GM12878 (cell line): ENCODE measurements at regions not wholly inside any gene's neighbourhood (a gene's known extent, or its start where the extent isn't known, plus 50 kb on each side); places are given as distances from the start of the nearest gene placed in this dataset.

Experiments used
- ATAC-seq: fragments of 200-7000 bp; cut with Tn5 transposase; 3 replicates; pipeline ENCODE4 v1.9.1; 2020; ENCODE audit warnings: mild to moderate bottlenecking, moderate library complexity
- BruUV-seq: library from RNA; stranded (reverse); fragments of 400-500 nt; replicated peaks from 2 replicates; lab custom pipeline; 2021; lab: Mats Ljungman, UMichigan
- CTCF ChIA-PET: fragments of 300-600 bp; sonication (Branson Sonifier 250); formaldehyde crosslinking; extraction: SDS; loops from one replicate; lab custom pipeline; 2021; ENCODE audit warnings: inconsistent platforms; lab: Yijun Ruan, JAX
- POLR2A ChIA-PET: fragments of 350-600 bp; formaldehyde crosslinking; extraction: SDS; loops from one replicate; lab custom pipeline; 2021; ENCODE audit warnings: inconsistent platforms; lab: Charles Lee
- RAD21 ChIA-PET: fragments of 300-600 bp; sonication (Branson Sonifier 250); formaldehyde crosslinking; loops from one replicate; lab custom pipeline; 2023; ENCODE audit warnings: antibody characterized with exemption; ENCODE audit not compliant: unreplicated experiment; lab: Charles Lee
- SMC1A ChIA-PET: fragments of 300-600 bp; sonication (Branson Sonifier 250); formaldehyde crosslinking; loops from one replicate; lab custom pipeline; 2023; ENCODE audit not compliant: unreplicated experiment, uncharacterized antibody; lab: Charles Lee
- DNase-seq: peaks from one replicate; pipeline ENCODE4 v3.0.0-alpha.2; 2011; ENCODE audit warnings: low read depth, low spot score
- FAIRE-seq: peaks from 3 replicates; lab custom pipeline; 2011; peaks lifted over from hg19 to GRCh38; lab: Jason Lieb, UNC
- H2AFZ ChIP-seq: 2 replicates; pipeline ENCODE4 v1.6.0; 2011; ENCODE audit warnings: low read depth, low read length, control low read depth; ENCODE audit not compliant: control insufficient read depth
- H3K27ac ChIP-seq: 2 replicates; pipeline ENCODE4 v1.5.1; 2011; ENCODE audit warnings: control low read depth; ENCODE audit not compliant: control insufficient read depth, insufficient read depth
- H3K27me3 ChIP-seq, 2 experiments: replicated peaks in 1 of 2; 2 replicates each; pipeline versions ENCODE4 v1.6.0 to v1.6.1; 2011; ENCODE audit warnings: low read length in 1 of 2; ENCODE audit not compliant: control insufficient read depth in 2 of 2, insufficient read depth in 2 of 2
- H3K36me3 ChIP-seq, 2 experiments: 2 replicates each; pipeline ENCODE4 v1.5.1; 2011; ENCODE audit warnings: low read length in 1 of 2; ENCODE audit not compliant: control insufficient read depth in 2 of 2, insufficient read depth in 2 of 2
- H3K4me1 ChIP-seq: 2 replicates; pipeline ENCODE4 v1.6.1; 2011; ENCODE audit warnings: mild to moderate bottlenecking, low read length, moderate library complexity, mixed read lengths; ENCODE audit not compliant: control insufficient read depth, insufficient read depth
- H3K4me2 ChIP-seq: 2 replicates; pipeline ENCODE4 v1.6.0; 2011; ENCODE audit warnings: control low read depth; ENCODE audit not compliant: control insufficient read depth, insufficient read depth
- H3K4me3 ChIP-seq: fragments of 200-600 bp; sonication (generic); 2 replicates; pipeline ENCODE4 v1.5.1; 2016
- H3K79me2 ChIP-seq: 2 replicates; pipeline ENCODE4 v1.6.0; 2011; ENCODE audit warnings: low read length; ENCODE audit not compliant: control insufficient read depth, insufficient read depth
- H3K9ac ChIP-seq: 2 replicates; pipeline ENCODE4 v1.8.0; 2011; ENCODE audit warnings: low read length, control low read depth, mixed read lengths; ENCODE audit not compliant: control insufficient read depth, insufficient read depth
- H3K9me3 ChIP-seq: replicated peaks from 3 replicates; pipeline ENCODE4 v1.5.1; 2011; ENCODE audit warnings: mild to moderate bottlenecking, low read length; ENCODE audit not compliant: control insufficient read depth, insufficient read depth
- H4K20me1 ChIP-seq: 2 replicates; pipeline ENCODE4 v1.6.0; 2011; ENCODE audit not compliant: control insufficient read depth, insufficient read depth
- GABPA ChIP-seq: IDR thresholded peaks from 2 replicates; pipeline ENCODE4 v1.6.1; 2014; ENCODE audit warnings: antibody characterized with exemption, low read depth, mild to moderate bottlenecking, inconsistent platforms
- HDAC6 ChIP-seq: fragments of 200-600 bp; sonication (generic); IDR thresholded peaks from one replicate; pipeline ENCODE4 v1.8.0; 2017; ENCODE audit warnings: antibody characterized with exemption; ENCODE audit not compliant: unreplicated experiment
- NFIC ChIP-seq: IDR thresholded peaks from 2 replicates; pipeline ENCODE4 v1.6.1; 2012; ENCODE audit warnings: low read depth, mild to moderate bottlenecking, inconsistent platforms, low read length, moderate library complexity
- PKNOX1 ChIP-seq: fragments of 450-650 bp; IDR thresholded peaks from 2 replicates; pipeline ENCODE4 v1.6.1; 2016; ENCODE audit warnings: mild to moderate bottlenecking
- RFX5 ChIP-seq: IDR thresholded peaks from 2 replicates; pipeline ENCODE4 v1.6.1; 2011; ENCODE audit warnings: low read depth, low read length, improper control_type of control experiment
- SPI1 ChIP-seq: IDR thresholded peaks from 2 replicates; pipeline ENCODE4 v1.6.1; 2011; ENCODE audit warnings: low read depth, mild to moderate bottlenecking, low read length, moderate library complexity, borderline replicate concordance; ENCODE audit not compliant: insufficient read depth
- ZBTB40 ChIP-seq: fragments of 450-650 bp; IDR thresholded peaks from 2 replicates; pipeline ENCODE4 v1.6.1; 2016; ENCODE audit warnings: mild to moderate bottlenecking, moderate library complexity, borderline replicate concordance
- WGBS: methylation state at CpG from one replicate; pipeline ENCODE4 v1.1.6; 2016; ENCODE audit warnings: low lambda C conversion rate; ENCODE audit not compliant: insufficient replicate concordance, insufficient coverage; ENCODE audit errors: missing lambda C conversion rate; 5-methylcytosine and 5-hydroxymethylcytosine counted together
- in situ Hi-C: fragments of 300-500 bp; cut with MboI; formaldehyde crosslinking; loops from 9 replicates; pipeline ENCODE4 v1.14.3; 2018; ENCODE audit warnings: mixed read lengths
- intact Hi-C: fragments of 100-400 bp; cut with micrococcal nuclease; formaldehyde crosslinking; loops from one replicate; pipeline ENCODE4 v1.14.2; 2022; ENCODE audit not compliant: unreplicated experiment
- TF ChIP-seq, protein P1 (sequence below): fragments of 450-650 bp; formaldehyde crosslinking; IDR thresholded peaks from 2 replicates; pipeline ENCODE4 v1.4.0; 2020; ENCODE audit warnings: mild to moderate bottlenecking, moderate library complexity
- TF ChIP-seq, protein P2 (sequence below): fragments of 450-650 bp; IDR thresholded peaks from 2 replicates; pipeline ENCODE4 v1.6.1; 2016; ENCODE audit warnings: mild to moderate bottlenecking

- Histone ChIP-seq H3K4me2 (no peak overlapping the region), H3K4me1 (no peaks in the 10 kb centered on the region)
Observed at GRCh38 chr15:62771234-62771633, 271.3 kb upstream of the TPM1 start.

More at GRCh38 chr15:62771234-62771633, 271.3 kb upstream of the TPM1 start:
- no peak for FAIRE-seq
- intact Hi-C loops (no loop called here), in situ Hi-C loops (loop anchor here (10.0 kb wide), 1 partner anchor 314 kb away; no protein-coding TSS in a partner anchor)
- ChIA-PET POLR2A (no interaction called here), SMC1A (no interaction called here), RAD21 (no interaction called here), CTCF (no interaction called here)
- no peaks in the 10 kb centered on the region for H3K27me3 ChIP-seq
- no peaks in the 10 kb centered on the region for H3K79me2 ChIP-seq
- H4K20me1 ChIP-seq: no peaks in the 10 kb centered on the region
- no peak for ATAC-seq
- no TSS peak for BruUV-seq
- no peak for TF ChIP-seq SPI1
- no peak for TF ChIP-seq ZBTB40
- no peak for TF ChIP-seq PKNOX1
- TF ChIP-seq HDAC6: no peak
- no peak for TF ChIP-seq RFX5
- TF ChIP-seq, protein P1, sequence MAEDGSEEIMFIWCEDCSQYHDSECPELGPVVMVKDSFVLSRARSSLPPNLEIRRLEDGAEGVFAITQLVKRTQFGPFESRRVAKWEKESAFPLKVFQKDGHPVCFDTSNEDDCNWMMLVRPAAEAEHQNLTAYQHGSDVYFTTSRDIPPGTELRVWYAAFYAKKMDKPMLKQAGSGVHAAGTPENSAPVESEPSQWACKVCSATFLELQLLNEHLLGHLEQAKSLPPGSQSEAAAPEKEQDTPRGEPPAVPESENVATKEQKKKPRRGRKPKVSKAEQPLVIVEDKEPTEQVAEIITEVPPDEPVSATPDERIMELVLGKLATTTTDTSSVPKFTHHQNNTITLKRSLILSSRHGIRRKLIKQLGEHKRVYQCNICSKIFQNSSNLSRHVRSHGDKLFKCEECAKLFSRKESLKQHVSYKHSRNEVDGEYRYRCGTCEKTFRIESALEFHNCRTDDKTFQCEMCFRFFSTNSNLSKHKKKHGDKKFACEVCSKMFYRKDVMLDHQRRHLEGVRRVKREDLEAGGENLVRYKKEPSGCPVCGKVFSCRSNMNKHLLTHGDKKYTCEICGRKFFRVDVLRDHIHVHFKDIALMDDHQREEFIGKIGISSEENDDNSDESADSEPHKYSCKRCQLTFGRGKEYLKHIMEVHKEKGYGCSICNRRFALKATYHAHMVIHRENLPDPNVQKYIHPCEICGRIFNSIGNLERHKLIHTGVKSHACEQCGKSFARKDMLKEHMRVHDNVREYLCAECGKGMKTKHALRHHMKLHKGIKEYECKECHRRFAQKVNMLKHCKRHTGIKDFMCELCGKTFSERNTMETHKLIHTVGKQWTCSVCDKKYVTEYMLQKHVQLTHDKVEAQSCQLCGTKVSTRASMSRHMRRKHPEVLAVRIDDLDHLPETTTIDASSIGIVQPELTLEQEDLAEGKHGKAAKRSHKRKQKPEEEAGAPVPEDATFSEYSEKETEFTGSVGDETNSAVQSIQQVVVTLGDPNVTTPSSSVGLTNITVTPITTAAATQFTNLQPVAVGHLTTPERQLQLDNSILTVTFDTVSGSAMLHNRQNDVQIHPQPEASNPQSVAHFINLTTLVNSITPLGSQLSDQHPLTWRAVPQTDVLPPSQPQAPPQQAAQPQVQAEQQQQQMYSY (CRISPR knock-in tag): no peak
- TF ChIP-seq, protein P2, sequence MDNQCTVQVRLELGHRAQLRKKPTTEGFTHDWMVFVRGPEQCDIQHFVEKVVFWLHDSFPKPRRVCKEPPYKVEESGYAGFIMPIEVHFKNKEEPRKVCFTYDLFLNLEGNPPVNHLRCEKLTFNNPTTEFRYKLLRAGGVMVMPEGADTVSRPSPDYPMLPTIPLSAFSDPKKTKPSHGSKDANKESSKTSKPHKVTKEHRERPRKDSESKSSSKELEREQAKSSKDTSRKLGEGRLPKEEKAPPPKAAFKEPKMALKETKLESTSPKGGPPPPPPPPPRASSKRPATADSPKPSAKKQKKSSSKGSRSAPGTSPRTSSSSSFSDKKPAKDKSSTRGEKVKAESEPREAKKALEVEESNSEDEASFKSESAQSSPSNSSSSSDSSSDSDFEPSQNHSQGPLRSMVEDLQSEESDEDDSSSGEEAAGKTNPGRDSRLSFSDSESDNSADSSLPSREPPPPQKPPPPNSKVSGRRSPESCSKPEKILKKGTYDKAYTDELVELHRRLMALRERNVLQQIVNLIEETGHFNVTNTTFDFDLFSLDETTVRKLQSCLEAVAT: no peak
- TF ChIP-seq NFIC: no peak
- TF ChIP-seq GABPA: no peak
- no peak overlapping the region for H3K4me3 ChIP-seq
- no peaks in the 10 kb centered on the region for H3K9me3 ChIP-seq
- H2AFZ ChIP-seq: no peak overlapping the region
- H3K36me3 ChIP-seq: no peaks in the 10 kb centered on the region
- H3K27ac ChIP-seq: no peak overlapping the region
- no peak for DNase-seq
- WGBS: 43% methylated on average over 2 of the region's 2 CpGs
- H3K9ac ChIP-seq: no peak overlapping the region
